CD4-positive, alpha-beta T cell treated with Interleukin-21 for 1 hour (primary cell): ENCODE measurements at regions not wholly inside any gene's neighbourhood (a gene's known extent, or its start where the extent isn't known, plus 50 kb on each side); places are given as distances from the start of the nearest gene placed in this dataset.
"Not testable (repeated sequence)": the region's sequence is repeated elsewhere in the genome, so short reads cannot be mapped to it uniquely, and the experiment has no call there.

Source experiments
- DNase-seq: peaks from one replicate; pipeline ENCODE4 v3.0.0-alpha.2; 2020

DNA sequence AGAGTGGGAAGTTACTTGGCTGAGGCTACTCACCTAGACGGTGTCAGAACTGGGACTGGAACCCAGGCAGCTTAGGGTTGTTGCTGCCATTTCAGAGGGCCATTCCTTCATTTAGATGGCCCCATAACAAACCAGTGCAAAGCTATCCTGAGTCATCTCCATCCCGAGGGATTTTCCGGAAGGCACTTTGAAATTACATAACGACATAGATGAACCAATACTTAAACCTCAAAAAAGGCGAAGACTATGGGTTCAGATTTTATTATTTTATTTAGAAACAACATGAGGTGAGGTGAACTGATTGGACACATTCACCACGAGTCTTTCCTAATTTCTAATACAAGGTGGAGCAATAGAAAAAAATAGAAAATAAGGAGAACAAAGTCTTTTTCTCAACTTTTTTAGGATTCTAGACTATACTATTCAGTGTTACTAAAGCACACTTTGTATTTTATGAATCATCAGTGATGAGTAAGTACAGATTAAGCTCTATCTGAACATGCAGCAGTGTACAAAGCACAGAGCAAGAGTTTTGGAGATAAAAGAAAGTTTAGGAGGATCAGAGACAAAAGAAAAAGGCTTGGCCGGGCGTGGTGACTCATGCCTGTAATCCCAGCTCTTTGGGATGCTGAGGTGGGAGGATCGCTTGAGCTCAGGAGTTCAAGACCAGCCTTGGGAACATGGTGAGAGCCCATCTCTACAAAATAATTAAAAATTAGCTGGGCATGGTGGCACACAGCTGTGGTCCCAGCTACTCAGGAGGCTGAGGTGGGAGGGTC lies 79.5 kb upstream of the SVIL start:
- DNase-seq = no peak

DNA sequence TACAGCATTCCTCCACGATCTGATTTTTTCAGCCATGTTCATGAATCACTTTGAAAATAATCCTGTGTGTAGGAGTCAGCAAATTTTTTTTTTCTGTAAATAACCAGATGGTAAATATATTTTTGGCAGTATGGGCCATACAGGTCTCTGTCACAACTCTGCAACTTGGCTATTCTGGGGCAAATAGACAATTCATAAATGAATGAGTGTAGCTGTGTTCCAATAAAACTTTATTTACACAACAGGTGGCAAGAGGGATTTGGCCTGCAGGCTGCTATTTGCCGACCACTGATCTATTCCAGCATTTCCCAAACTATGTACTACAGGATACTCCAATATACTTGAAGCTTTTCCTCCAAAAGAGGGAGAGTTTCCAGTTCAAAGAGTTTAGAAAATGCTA lies 78.7 kb upstream of the SVIL start:
- no peak for DNase-seq

DNA sequence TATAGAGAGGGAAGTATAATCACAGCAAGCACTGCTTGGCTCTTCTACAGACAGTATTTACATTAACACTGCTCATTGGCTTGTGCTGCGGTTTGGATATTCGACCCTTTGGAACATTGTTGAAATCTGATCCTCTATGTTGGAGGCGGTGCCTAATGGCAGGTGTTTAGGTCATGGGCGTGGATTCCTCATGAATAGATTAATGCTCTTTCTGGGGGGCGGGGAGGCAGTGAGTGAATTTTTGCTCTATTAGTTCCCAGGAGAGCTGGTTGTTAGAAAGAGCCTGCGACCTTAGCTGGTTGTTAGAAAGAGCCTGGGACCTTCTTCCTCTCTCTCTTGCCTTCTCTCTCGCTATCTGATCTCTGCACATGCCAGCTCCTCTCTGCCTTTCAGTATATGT lies 77.3 kb upstream of the SVIL start:
- no peak for DNase-seq

DNA sequence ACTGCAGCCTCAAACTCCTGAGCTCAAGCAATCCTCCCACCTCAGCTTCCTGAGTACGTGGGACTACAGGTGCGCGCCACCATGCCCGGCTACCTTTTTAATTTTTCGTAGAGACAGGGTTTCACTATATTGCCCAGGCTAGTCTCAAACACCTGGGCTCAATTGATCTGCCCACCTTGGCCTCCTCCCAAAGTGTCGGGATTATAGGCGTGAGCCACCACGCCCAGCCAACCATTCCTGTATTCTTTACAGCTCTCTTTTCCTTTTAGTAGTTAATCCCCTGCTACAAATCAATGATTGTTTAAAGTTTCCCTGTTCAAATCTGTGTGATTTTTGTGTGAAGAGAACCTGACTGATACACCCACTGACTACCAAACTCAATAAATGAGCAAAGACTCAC lies 75.4 kb upstream of the SVIL start:
- no peak for DNase-seq

DNA sequence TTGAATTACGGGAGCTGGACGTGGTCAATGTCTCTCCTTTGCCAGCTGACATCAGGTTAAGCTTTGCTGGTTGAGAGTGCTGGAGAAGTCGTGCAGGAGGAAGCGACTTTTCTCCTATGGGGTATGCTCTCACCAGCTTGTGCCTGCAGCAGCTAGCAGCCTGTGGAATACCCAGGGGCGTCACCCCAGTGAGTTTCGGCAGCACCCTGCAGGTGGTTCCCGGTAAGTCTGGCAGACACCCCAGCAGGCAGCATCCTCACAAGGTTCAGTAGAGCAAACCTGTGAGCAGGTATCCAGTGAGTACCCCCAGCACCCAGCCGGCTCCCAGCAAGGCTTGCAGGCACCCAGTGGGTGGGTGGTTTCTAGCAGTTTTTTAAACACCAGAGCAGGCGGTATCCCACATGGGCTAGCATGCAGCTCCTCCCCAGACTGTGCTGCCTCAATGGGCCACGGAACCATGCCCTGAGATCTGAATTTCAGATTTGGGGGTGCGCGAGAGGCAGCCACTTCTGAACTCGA lies 74.8 kb upstream of the SVIL start:
- no peak for DNase-seq

DNA sequence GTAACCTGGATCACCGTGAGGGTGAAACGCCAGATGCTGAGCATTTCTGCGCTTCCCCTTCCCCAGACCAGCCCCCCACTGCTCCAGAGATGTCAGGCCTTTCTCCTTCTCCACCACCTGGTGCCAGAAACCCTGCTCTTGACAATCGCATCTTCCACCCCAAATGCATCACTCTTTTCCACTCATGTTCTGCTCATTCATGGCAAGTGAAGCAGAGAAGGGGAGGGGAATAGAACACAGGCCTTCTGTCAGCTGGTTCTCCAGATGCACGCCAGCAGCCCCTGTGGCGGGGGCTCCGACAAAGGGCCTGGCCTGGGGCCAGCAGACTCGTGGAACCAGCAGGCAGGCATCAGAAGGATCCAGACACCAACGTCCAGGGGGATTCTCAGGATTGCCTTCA lies 68.5 kb upstream of the SVIL start:
- DNase-seq = no peak

DNA sequence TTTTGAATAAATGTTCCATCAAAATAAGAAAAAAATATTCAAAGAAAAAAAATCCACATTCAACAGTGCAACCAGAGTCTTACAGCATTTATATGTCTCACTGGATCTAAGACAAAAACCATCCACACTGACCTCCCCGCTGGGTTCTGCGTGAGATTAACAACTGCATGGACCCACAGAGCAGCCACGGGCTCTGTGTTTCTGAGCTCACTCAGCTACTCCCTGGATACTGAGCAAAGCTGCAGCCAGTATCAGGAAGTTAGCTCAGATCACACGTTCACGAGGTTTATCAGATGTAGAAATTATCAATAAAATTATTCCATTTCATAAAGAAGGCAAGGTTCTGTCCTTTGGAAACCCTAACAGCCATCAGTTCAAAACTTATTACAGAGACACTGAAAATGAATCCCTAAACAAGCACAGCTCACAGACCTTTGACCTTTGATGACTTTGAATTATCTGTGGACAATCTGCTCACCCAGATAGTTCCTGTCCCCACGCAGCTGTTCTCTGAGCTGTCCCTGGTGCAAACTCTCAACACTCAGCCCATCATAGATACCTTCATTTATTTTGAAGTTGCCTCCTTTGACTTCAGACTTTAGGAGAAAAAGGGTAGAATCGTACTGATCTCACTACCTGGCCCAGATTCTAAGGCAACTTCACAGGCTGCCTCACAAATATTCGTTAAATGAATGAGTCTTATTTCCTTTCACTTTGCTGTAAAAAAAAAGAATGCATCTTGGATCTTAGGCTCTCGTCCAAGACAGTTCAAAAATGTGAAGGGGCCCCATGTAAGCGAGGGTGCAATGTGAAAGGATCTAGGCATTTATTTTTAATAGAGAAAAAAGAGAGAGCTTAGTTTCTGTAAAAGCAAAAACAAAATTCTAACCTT lies 67.7 kb upstream of the SVIL start:
- no peak for DNase-seq

DNA sequence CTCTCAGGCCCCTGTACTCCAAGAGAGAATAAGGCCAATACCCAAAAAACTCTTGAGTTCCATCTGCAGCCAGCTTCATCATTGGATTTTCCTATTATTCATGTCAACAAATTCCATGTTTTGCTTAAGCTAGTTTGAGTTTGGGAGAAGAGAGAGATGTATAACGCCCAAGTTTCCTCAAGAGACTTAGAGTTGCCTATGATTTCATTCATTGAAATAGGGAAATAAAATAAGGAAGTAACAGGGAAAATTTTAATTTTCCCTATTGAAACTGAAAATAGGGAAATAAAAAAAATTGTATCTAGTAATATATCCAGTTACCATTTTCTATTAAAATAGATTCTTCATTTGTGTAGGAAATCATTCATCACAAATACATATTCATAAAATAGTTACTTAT lies 66.5 kb upstream of the SVIL start:
- DNase-seq = no peak

DNA sequence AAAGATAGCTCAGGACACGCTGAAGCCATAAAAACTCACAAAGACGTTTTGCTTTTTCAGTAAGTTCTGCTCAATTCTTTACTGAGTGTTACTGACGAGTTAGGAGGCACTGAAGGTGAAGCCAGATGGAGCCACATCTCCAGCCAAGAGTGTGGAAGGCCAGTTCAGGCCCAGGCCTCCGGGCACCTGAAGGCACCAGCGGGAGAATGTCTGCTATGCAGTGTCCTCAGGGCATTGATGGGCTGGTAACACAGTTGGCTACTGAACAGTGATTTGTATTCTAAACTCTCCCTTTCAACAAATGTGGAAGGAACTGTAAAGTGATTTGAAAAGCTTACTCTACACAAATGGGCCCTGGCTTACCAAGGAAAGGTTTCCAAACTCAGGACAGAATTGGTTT lies 64.8 kb upstream of the SVIL start:
- no peak for DNase-seq

DNA sequence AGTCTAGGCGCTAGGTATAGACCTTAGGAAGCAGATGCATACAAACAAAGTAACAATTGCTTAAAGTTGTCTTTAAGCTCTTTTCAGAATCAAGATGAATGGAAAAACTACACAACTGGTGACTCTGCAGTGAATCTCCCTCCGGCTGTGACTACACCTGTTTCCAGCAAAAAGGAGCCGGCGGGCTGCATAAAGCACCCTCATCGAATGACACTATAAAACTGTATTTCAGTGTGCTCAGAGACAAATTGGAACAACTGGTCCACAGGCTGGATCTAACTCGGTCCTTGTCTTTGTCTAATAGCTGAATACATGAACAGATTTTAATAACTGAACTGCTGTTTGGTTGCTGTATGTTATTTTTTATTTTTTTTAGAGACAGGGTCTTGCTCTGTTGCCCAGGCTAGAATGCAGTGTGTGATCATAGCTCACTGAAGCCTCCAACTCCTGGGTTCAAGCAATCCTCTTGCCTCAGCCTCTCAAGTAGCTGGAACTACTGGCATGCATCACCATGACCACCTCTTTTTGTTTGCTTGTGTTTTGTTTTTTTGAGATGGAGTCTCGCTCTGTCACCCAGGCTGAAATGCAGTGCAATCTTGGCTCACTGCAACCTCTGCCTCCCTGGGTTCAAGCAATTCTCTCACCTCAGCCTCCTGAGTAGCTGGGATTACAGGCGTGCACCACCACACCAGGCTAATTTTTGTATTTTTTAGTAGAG lies 64.2 kb upstream of the SVIL start:
- no peak for DNase-seq

DNA sequence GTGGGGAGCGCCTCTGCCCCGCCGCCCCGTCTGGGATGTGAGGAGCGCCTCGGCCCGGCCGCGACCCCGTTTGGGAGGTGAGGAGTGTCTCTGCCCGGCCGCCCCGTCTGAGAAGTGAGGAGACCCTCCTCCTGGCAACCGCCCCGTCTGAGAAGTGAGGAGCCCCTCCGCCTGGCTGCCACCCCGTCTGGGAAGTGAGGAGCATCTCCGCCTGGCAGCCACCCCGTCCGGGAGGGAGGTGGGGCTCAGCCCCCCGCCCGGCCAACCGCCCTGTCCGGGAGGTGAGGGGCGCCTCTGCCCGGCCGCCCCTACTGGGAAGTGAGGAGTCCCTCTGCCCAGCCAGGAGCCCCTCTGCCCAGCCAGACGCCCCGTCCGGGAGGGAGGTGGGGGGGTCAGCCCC lies 61.8 kb upstream of the SVIL start:
- not testable (repeated sequence) for DNase-seq

DNA sequence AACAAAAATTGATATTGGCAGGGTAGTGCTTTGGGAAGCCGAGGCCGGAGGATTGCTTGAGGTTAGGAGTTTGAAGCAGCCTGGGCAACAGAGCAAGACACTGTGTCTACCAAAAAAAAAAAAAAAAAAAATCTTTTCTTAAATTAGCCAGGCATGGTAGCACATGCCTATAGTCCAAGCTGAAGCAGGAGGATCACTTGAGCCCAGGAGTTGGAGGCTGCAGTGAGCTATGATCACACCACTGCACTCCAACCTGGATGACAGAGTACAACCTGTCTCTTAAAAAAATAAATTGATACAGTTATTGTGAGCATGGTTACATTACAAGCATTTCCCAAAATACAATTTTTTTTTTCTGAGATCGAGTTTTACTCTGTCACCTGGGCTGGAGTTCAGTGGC lies 59.4 kb upstream of the SVIL start:
- no peak for DNase-seq

DNA sequence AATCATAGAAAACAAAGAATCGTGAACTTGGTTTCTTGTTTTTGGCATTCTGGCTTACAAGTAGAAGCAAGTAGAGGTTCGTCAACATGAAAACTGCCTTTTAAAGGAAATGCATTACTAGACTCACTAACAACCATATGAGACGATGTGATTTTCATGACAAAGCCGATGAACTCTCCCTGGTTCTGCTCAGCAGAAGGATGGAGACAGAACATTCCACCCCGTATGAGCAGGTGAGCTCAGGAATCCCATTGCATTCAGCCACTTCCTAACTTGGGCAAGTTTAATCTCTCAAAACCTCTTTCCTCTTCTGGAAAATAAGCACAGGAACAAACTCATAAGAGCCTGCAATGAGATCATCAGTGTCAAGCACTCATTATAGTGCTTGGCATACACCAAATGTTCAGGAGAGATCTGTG lies 57.4 kb upstream of the SVIL start:
- no peak for DNase-seq

DNA sequence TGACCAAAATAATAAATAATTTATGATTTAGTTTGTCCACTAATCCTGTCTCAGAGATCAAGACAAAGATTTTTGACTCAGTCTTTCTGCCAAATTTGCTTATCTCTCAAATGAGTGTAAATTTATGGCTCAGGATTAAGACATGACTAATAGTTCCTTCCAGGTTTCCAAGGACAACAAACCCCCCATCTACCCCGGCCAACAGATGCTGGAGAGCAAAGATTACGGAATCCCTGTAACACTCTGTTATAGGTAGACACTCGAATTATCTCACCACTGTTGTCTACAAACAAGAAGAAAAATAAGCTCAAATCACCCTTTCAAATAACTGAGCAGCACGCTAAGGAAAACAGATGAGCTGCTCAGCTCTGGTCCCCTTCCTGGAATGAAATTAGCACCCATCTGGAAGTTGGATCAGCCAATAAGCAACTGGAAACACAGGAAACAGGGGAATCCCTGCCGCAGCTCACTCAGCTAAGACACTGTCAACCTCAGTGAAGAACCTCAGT lies 56.8 kb upstream of the SVIL start:
- DNase-seq = no peak

DNA sequence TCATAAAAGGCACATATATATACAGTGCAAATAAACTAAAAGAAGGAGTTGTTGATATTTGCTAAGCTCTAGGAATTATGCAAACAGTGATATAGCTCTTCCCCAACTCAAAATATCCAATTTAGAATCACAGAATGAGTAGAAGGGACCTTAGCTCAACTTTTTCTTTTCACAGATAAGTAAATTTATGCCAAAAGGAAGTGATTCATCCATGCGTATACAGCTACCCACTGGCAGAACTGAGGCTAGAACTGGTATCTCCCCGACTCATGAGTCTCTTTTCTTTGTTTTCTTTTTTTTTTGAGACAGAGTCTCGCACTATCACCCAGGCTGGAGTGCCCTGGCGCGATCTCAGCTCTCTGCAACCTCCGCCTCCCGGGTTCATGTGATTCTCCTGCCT lies 54.2 kb upstream of the SVIL start:
- DNase-seq = no peak

DNA sequence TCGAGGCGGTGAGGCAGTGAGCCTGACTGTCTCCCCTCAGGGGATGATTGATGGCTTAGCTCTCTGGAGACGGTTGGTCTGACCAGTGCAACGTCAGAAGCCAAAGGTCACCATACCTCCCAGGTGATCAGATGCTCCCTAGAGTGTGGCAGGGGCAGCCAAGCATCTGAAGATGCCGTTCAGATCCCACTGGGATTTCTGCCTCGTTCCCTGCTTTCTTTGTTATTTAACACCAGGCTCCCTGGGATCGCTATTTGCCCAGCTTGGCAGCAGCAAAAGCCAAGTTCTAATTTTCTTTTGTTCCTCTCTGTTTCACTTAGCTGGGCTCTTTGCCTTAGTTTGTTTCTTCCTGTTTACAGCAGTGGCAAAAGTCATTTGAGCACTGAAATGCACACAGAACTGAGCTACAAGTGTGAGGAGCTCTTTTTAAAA lies 53.5 kb upstream of the SVIL start:
- DNase-seq = no peak

DNA sequence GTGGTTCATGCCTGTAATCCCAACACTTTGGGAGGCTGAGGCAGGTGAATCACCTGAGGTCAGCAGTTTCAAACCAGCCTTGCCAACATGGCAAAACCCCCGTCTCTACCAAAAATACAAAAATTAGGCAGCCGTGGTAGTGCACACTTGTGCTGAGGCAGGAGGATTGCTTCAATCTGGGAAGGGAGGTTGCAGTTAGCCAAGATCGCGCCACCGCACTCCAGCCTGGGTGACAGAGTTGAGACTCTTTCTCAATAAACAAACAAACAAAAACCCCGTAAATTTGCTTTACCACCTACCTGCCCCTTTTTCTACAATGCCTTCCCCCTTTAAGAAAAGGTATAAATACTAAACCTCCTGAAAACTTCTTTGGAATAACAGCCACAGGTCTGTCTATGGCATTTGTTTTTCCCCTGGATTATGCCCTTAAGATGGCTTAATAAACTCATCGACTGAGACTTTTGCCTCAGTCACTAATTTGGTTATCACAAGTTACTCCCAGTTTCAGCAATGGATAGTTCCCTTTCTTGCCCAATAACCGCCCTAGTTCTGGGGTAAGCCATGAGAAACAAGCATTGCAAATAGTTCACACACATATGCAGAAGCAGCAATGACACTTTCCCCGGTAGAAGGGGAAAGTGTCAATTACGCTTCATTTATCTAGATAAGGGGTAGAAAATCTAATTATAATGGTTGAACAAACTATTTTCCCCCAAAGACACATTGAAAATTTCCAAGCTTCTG lies 52.8 kb upstream of the SVIL start:
- DNase-seq = no peak

DNA sequence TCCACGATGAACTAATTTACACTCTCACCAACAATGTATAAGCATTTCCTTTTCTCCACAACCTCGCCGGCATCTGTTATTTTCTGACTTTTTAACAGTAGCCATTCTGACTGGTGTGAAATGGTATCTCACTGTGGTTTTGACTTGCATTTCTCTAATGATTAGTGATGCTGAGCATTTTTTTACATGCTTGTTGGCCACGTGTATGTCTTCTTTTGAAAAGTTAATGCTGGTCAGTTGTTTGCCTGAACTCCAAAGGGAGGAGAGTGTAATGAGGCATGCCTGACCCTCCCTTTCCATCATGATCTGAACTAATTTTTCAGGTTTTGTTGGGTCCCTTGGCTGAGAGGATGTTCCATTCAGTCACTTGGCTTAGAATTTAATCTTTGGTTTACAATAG lies 50.7 kb upstream of the SVIL start:
- DNase-seq = no peak
